ENCODE measurements at regions not wholly inside any gene's neighbourhood (a gene's known extent, or its start where the extent isn't known, plus 50 kb on each side); places are given as distances from the start of the nearest gene placed in this dataset.

DNA sequence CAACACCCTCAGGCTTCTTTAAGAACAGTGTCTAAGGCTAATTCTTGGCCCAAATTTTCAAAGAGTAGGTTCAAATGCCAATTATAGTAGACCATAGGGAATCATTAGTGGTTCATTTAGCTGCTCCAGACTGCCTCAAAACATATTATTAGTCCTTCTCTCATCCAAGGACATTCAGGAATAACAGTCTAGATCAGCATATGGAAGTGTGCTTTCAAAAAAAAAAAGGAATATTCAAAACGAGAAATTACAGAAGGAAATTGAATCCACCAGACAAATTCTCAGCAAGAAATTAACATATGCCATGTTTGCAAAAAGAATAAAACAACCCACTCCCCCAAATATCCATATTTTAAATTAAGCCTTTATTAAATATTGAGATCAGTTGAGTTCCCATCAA, 293.1 kb downstream of the SMARCA1 start:
- TF ChIP-seq, protein P1, sequence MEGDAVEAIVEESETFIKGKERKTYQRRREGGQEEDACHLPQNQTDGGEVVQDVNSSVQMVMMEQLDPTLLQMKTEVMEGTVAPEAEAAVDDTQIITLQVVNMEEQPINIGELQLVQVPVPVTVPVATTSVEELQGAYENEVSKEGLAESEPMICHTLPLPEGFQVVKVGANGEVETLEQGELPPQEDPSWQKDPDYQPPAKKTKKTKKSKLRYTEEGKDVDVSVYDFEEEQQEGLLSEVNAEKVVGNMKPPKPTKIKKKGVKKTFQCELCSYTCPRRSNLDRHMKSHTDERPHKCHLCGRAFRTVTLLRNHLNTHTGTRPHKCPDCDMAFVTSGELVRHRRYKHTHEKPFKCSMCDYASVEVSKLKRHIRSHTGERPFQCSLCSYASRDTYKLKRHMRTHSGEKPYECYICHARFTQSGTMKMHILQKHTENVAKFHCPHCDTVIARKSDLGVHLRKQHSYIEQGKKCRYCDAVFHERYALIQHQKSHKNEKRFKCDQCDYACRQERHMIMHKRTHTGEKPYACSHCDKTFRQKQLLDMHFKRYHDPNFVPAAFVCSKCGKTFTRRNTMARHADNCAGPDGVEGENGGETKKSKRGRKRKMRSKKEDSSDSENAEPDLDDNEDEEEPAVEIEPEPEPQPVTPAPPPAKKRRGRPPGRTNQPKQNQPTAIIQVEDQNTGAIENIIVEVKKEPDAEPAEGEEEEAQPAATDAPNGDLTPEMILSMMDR (IDR thresholded peaks at IDR 0.05) = no peak
- no peak for TF ChIP-seq POLR2A (IDR thresholded peaks at IDR 0.05)

All from heart left ventricle (tissue), 13 donors.